GM12878 (cell line): ENCODE measurements at regions not wholly inside any gene's neighbourhood (a gene's known extent, or its start where the extent isn't known, plus 50 kb on each side); places are given as distances from the start of the nearest gene placed in this dataset.

Experiments
- ATAC-seq: fragments of 200-7000 bp; cut with Tn5 transposase; 3 replicates; pipeline ENCODE4 v1.9.1; 2020; ENCODE audit warnings: mild to moderate bottlenecking, moderate library complexity
- BruUV-seq: library from RNA; stranded (reverse); fragments of 400-500 nt; replicated peaks from 2 replicates; lab custom pipeline; 2021; lab: Mats Ljungman, UMichigan
- CTCF ChIA-PET: fragments of 300-600 bp; sonication (Branson Sonifier 250); formaldehyde crosslinking; extraction: SDS; loops from one replicate; lab custom pipeline; 2021; ENCODE audit warnings: inconsistent platforms; lab: Yijun Ruan, JAX
- POLR2A ChIA-PET: fragments of 350-600 bp; formaldehyde crosslinking; extraction: SDS; loops from one replicate; lab custom pipeline; 2021; ENCODE audit warnings: inconsistent platforms; lab: Charles Lee
- RAD21 ChIA-PET: fragments of 300-600 bp; sonication (Branson Sonifier 250); formaldehyde crosslinking; loops from one replicate; lab custom pipeline; 2023; ENCODE audit warnings: antibody characterized with exemption; ENCODE audit not compliant: unreplicated experiment; lab: Charles Lee
- SMC1A ChIA-PET: fragments of 300-600 bp; sonication (Branson Sonifier 250); formaldehyde crosslinking; loops from one replicate; lab custom pipeline; 2023; ENCODE audit not compliant: unreplicated experiment, uncharacterized antibody; lab: Charles Lee
- DNase-seq: peaks from one replicate; pipeline ENCODE4 v3.0.0-alpha.2; 2011; ENCODE audit warnings: low read depth, low spot score
- FAIRE-seq: peaks from 3 replicates; lab custom pipeline; 2011; peaks lifted over from hg19 to GRCh38; lab: Jason Lieb, UNC
- H2AFZ ChIP-seq: 2 replicates; pipeline ENCODE4 v1.6.0; 2011; ENCODE audit warnings: low read depth, low read length, control low read depth; ENCODE audit not compliant: control insufficient read depth
- H3K27ac ChIP-seq: 2 replicates; pipeline ENCODE4 v1.5.1; 2011; ENCODE audit warnings: control low read depth; ENCODE audit not compliant: control insufficient read depth, insufficient read depth
- H3K27me3 ChIP-seq, 2 experiments: replicated peaks in 1 of 2; 2 replicates each; pipeline versions ENCODE4 v1.6.0 to v1.6.1; 2011; ENCODE audit warnings: low read length in 1 of 2; ENCODE audit not compliant: control insufficient read depth in 2 of 2, insufficient read depth in 2 of 2
- H3K36me3 ChIP-seq, 2 experiments: 2 replicates each; pipeline ENCODE4 v1.5.1; 2011; ENCODE audit warnings: low read length in 1 of 2; ENCODE audit not compliant: control insufficient read depth in 2 of 2, insufficient read depth in 2 of 2
- H3K4me1 ChIP-seq: 2 replicates; pipeline ENCODE4 v1.6.1; 2011; ENCODE audit warnings: mild to moderate bottlenecking, low read length, moderate library complexity, mixed read lengths; ENCODE audit not compliant: control insufficient read depth, insufficient read depth
- H3K4me2 ChIP-seq: 2 replicates; pipeline ENCODE4 v1.6.0; 2011; ENCODE audit warnings: control low read depth; ENCODE audit not compliant: control insufficient read depth, insufficient read depth
- H3K4me3 ChIP-seq: fragments of 200-600 bp; sonication (generic); 2 replicates; pipeline ENCODE4 v1.5.1; 2016
- H3K79me2 ChIP-seq: 2 replicates; pipeline ENCODE4 v1.6.0; 2011; ENCODE audit warnings: low read length; ENCODE audit not compliant: control insufficient read depth, insufficient read depth
- H3K9ac ChIP-seq: 2 replicates; pipeline ENCODE4 v1.8.0; 2011; ENCODE audit warnings: low read length, control low read depth, mixed read lengths; ENCODE audit not compliant: control insufficient read depth, insufficient read depth
- H3K9me3 ChIP-seq: replicated peaks from 3 replicates; pipeline ENCODE4 v1.5.1; 2011; ENCODE audit warnings: mild to moderate bottlenecking, low read length; ENCODE audit not compliant: control insufficient read depth, insufficient read depth
- H4K20me1 ChIP-seq: 2 replicates; pipeline ENCODE4 v1.6.0; 2011; ENCODE audit not compliant: control insufficient read depth, insufficient read depth
- BHLHE40 ChIP-seq, 2 experiments: fragments of 450-650 bp in 1 of 2; IDR thresholded peaks; 2 replicates each; pipeline ENCODE4 v1.6.1; 2011 to 2017; ENCODE audit warnings: low read depth in 2 of 2, borderline replicate concordance in 1 of 2, improper control_type of control experiment in 1 of 2, low read length in 1 of 2, mild to moderate bottlenecking in 1 of 2
- DPF2 ChIP-seq: fragments of 450-650 bp; IDR thresholded peaks from 2 replicates; pipeline ENCODE4 v1.6.1; 2017; ENCODE audit warnings: mild to moderate bottlenecking
- HCFC1 ChIP-seq: fragments of 150-350 bp; IDR thresholded peaks from 2 replicates; pipeline ENCODE4 v1.6.1; 2014; ENCODE audit warnings: low read length
- MTA2 ChIP-seq: fragments of 450-650 bp; IDR thresholded peaks from 2 replicates; pipeline ENCODE4 v1.6.1; 2016; ENCODE audit warnings: low read depth, mild to moderate bottlenecking, moderate library complexity
- NFIC ChIP-seq: IDR thresholded peaks from 2 replicates; pipeline ENCODE4 v1.6.1; 2012; ENCODE audit warnings: low read depth, mild to moderate bottlenecking, inconsistent platforms, low read length, moderate library complexity
- NFYB ChIP-seq: IDR thresholded peaks from 2 replicates; pipeline ENCODE4 v1.6.1; 2011; ENCODE audit warnings: low read depth, mild to moderate bottlenecking, low read length, improper control_type of control experiment, moderate library complexity; ENCODE audit not compliant: insufficient read depth
- NRF1 ChIP-seq: conservative IDR thresholded peaks from 2 replicates; pipeline ENCODE4 v1.6.1; 2011; ENCODE audit warnings: mild to moderate bottlenecking, low read depth, low read length, improper control_type of control experiment
- RFX5 ChIP-seq: IDR thresholded peaks from 2 replicates; pipeline ENCODE4 v1.6.1; 2011; ENCODE audit warnings: low read depth, low read length, improper control_type of control experiment
- TBL1XR1 ChIP-seq: IDR thresholded peaks from 2 replicates; pipeline ENCODE4 v1.6.1; 2012; ENCODE audit warnings: low read depth, low read length, improper control_type of control experiment
- ZSCAN29 ChIP-seq: fragments of 450-650 bp; IDR thresholded peaks from 2 replicates; pipeline ENCODE4 v1.6.1; 2017; ENCODE audit warnings: mild to moderate bottlenecking, moderate library complexity
- WGBS: methylation state at CpG from one replicate; pipeline ENCODE4 v1.1.6; 2016; ENCODE audit warnings: low lambda C conversion rate; ENCODE audit not compliant: insufficient replicate concordance, insufficient coverage; ENCODE audit errors: missing lambda C conversion rate; 5-methylcytosine and 5-hydroxymethylcytosine counted together
- in situ Hi-C: fragments of 300-500 bp; cut with MboI; formaldehyde crosslinking; loops from 9 replicates; pipeline ENCODE4 v1.14.3; 2018; ENCODE audit warnings: mixed read lengths
- intact Hi-C: fragments of 100-400 bp; cut with micrococcal nuclease; formaldehyde crosslinking; loops from one replicate; pipeline ENCODE4 v1.14.2; 2022; ENCODE audit not compliant: unreplicated experiment
- TF ChIP-seq, protein P1 (sequence below): fragments of 450-650 bp; IDR thresholded peaks from 2 replicates; pipeline ENCODE4 v1.6.1; 2017; ENCODE audit warnings: mild to moderate bottlenecking, moderate library complexity
- TF ChIP-seq, protein P2 (sequence below): IDR thresholded peaks from 2 replicates; pipeline ENCODE4 v1.6.1; 2012; ENCODE audit warnings: improper control_type of control experiment, low read depth, low read length; ENCODE audit not compliant: insufficient replicate concordance
- TF ChIP-seq, protein P3 (sequence below): fragments of 450-650 bp; IDR thresholded peaks from 2 replicates; pipeline ENCODE4 v1.6.1; 2016; ENCODE audit warnings: mild to moderate bottlenecking

DNA sequence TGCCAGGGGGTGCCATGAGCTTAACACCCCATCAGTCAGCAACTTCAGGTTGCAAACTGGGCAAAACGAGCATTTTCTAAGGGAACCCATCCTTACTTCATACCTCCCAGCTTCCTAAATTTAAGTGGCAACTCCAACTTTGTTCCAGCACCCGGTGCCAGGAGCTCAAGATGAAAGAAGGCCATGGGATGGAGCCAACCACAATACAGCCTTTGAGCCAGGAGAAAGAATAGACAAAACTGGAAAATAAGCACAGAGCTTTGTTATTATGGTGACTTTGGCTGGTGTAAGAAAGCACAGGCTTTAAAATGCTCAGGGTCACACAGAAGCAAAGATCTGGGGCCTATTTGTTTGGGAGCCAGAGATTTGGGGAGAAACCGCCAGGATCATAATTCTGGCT lies 388.7 kb upstream of the MGMT start:
- SMC1A ChIA-PET: no interaction called here
- TF ChIP-seq NFYB (no peak), MTA2 (no peak), RFX5 (no peak), NRF1 (no peak), NFIC (no peak), HCFC1 (no peak), DPF2 (no peak), BHLHE40 (IDR thresholded peaks at IDR 0.05; ENCODE audit: borderline replicate concordance in 1 of 2, low read depth in 2 of 2, low read length in 1 of 2) (no peak), TBL1XR1 (no peak), ZSCAN29 (no peak)
- TF ChIP-seq, protein P1, sequence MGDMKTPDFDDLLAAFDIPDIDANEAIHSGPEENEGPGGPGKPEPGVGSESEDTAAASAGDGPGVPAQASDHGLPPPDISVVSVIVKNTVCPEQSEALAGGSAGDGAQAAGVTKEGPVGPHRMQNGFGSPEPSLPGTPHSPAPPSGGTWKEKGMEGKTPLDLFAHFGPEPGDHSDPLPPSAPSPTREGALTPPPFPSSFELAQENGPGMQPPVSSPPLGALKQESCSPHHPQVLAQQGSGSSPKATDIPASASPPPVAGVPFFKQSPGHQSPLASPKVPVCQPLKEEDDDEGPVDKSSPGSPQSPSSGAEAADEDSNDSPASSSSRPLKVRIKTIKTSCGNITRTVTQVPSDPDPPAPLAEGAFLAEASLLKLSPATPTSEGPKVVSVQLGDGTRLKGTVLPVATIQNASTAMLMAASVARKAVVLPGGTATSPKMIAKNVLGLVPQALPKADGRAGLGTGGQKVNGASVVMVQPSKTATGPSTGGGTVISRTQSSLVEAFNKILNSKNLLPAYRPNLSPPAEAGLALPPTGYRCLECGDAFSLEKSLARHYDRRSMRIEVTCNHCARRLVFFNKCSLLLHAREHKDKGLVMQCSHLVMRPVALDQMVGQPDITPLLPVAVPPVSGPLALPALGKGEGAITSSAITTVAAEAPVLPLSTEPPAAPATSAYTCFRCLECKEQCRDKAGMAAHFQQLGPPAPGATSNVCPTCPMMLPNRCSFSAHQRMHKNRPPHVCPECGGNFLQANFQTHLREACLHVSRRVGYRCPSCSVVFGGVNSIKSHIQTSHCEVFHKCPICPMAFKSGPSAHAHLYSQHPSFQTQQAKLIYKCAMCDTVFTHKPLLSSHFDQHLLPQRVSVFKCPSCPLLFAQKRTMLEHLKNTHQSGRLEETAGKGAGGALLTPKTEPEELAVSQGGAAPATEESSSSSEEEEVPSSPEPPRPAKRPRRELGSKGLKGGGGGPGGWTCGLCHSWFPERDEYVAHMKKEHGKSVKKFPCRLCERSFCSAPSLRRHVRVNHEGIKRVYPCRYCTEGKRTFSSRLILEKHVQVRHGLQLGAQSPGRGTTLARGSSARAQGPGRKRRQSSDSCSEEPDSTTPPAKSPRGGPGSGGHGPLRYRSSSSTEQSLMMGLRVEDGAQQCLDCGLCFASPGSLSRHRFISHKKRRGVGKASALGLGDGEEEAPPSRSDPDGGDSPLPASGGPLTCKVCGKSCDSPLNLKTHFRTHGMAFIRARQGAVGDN: no peak
- TF ChIP-seq, protein P2, sequence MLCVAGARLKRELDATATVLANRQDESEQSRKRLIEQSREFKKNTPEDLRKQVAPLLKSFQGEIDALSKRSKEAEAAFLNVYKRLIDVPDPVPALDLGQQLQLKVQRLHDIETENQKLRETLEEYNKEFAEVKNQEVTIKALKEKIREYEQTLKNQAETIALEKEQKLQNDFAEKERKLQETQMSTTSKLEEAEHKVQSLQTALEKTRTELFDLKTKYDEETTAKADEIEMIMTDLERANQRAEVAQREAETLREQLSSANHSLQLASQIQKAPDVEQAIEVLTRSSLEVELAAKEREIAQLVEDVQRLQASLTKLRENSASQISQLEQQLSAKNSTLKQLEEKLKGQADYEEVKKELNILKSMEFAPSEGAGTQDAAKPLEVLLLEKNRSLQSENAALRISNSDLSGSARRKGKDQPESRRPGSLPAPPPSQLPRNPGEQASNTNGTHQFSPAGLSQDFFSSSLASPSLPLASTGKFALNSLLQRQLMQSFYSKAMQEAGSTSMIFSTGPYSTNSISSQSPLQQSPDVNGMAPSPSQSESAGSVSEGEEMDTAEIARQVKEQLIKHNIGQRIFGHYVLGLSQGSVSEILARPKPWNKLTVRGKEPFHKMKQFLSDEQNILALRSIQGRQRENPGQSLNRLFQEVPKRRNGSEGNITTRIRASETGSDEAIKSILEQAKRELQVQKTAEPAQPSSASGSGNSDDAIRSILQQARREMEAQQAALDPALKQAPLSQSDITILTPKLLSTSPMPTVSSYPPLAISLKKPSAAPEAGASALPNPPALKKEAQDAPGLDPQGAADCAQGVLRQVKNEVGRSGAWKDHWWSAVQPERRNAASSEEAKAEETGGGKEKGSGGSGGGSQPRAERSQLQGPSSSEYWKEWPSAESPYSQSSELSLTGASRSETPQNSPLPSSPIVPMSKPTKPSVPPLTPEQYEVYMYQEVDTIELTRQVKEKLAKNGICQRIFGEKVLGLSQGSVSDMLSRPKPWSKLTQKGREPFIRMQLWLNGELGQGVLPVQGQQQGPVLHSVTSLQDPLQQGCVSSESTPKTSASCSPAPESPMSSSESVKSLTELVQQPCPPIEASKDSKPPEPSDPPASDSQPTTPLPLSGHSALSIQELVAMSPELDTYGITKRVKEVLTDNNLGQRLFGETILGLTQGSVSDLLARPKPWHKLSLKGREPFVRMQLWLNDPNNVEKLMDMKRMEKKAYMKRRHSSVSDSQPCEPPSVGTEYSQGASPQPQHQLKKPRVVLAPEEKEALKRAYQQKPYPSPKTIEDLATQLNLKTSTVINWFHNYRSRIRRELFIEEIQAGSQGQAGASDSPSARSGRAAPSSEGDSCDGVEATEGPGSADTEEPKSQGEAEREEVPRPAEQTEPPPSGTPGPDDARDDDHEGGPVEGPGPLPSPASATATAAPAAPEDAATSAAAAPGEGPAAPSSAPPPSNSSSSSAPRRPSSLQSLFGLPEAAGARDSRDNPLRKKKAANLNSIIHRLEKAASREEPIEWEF: no peak
- TF ChIP-seq, protein P3, sequence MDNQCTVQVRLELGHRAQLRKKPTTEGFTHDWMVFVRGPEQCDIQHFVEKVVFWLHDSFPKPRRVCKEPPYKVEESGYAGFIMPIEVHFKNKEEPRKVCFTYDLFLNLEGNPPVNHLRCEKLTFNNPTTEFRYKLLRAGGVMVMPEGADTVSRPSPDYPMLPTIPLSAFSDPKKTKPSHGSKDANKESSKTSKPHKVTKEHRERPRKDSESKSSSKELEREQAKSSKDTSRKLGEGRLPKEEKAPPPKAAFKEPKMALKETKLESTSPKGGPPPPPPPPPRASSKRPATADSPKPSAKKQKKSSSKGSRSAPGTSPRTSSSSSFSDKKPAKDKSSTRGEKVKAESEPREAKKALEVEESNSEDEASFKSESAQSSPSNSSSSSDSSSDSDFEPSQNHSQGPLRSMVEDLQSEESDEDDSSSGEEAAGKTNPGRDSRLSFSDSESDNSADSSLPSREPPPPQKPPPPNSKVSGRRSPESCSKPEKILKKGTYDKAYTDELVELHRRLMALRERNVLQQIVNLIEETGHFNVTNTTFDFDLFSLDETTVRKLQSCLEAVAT: no peak
- Histone ChIP-seq H3K4me2 (no peak overlapping the region), H3K9ac (no peak overlapping the region), H3K79me2 (no peaks in the 10 kb centered on the region), H3K4me3 (no peak overlapping the region), H3K27me3 (no peaks in the 10 kb centered on the region), H3K36me3 (no peaks in the 10 kb centered on the region), H3K4me1 (no peaks in the 10 kb centered on the region), H2AFZ (no peak overlapping the region), H3K9me3 (no peaks in the 10 kb centered on the region), H4K20me1 (no peaks in the 10 kb centered on the region), H3K27ac (no peak overlapping the region)
- POLR2A ChIA-PET: no interaction called here
- RAD21 ChIA-PET: no interaction called here
- CTCF ChIA-PET: no interaction called here
- intact Hi-C loops (no loop called here), in situ Hi-C loops (no loop called here)
- BruUV-seq: no TSS peak
- ATAC-seq (no peak), DNase-seq (no peak), FAIRE-seq (no peak)
- 7% methylated on average over 3 of the region's 3 CpGs for WGBS
